PC-9 (cell line): ENCODE measurements at regions not wholly inside any gene's neighbourhood (a gene's known extent, or its start where the extent isn't known, plus 50 kb on each side); places are given as distances from the start of the nearest gene placed in this dataset.

Experiments used
- EZH2 ChIP-seq: fragments of 200-600 bp; sonication (generic); IDR thresholded peaks from 2 replicates; pipeline ENCODE4 v1.8.0; 2017; ENCODE audit warnings: antibody characterized with exemption, low read depth
- TF ChIP-seq, protein P1 (sequence below): fragments of 200-600 bp; sonication (generic); conservative IDR thresholded peaks from 2 replicates; pipeline ENCODE4 v1.6.1; 2017; ENCODE audit warnings: mixed run types, antibody characterized with exemption, mild to moderate bottlenecking, moderate library complexity

DNA sequence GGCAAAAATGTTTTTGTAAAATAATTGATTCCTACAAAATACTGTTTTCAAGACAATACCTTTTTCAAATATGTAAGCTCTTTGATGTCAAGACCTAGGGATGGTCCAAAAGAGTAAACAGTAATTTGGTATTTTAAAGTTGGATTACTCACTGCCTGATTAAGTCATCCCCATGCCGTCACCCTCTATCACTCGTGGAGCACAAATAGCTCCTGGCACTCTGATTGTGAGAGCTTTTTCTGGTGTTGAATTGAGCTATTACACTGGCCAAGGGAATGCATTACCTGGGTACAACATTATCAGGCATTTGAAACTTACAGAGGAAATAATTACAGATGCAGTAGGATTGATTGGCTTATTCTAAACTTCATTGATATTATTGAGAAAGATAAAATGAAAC lies 231.9 kb upstream of the GRM3 start:
- TF ChIP-seq, protein P1, sequence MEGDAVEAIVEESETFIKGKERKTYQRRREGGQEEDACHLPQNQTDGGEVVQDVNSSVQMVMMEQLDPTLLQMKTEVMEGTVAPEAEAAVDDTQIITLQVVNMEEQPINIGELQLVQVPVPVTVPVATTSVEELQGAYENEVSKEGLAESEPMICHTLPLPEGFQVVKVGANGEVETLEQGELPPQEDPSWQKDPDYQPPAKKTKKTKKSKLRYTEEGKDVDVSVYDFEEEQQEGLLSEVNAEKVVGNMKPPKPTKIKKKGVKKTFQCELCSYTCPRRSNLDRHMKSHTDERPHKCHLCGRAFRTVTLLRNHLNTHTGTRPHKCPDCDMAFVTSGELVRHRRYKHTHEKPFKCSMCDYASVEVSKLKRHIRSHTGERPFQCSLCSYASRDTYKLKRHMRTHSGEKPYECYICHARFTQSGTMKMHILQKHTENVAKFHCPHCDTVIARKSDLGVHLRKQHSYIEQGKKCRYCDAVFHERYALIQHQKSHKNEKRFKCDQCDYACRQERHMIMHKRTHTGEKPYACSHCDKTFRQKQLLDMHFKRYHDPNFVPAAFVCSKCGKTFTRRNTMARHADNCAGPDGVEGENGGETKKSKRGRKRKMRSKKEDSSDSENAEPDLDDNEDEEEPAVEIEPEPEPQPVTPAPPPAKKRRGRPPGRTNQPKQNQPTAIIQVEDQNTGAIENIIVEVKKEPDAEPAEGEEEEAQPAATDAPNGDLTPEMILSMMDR: no peak
- TF ChIP-seq EZH2: no peak
